UCSD-AML1 (cell line): ENCODE measurements at regions not wholly inside any gene's neighbourhood (a gene's known extent, or its start where the extent isn't known, plus 50 kb on each side); places are given as distances from the start of the nearest gene placed in this dataset.

ENCODE experiments used
- DNase-seq: peaks from one replicate; lab custom pipeline; 2025; ENCODE audit not compliant: unreplicated experiment; lab: John Stamatoyannopoulos, UW

GRCh38 chr13:84912720-84913119, 886.5 kb downstream of the SLITRK6 start:
- DNase-seq: no peak

- no peak for DNase-seq
Measured at GRCh38 chr13:84910423-84910822, 888.8 kb downstream of the SLITRK6 start.

GRCh38 chr13:84903391-84903790, 895.8 kb downstream of the SLITRK6 start:
- no peak for DNase-seq

- no peak for DNase-seq
Measured at GRCh38 chr13:84902243-84902642, 897.0 kb downstream of the SLITRK6 start.

- DNase-seq: peak; percentile 7
Measured at GRCh38 chr13:84896128-84896527, 903.1 kb downstream of the SLITRK6 start.

- no peak for DNase-seq
Measured at GRCh38 chr13:84894749-84895148, 904.5 kb downstream of the SLITRK6 start.

- no peak for DNase-seq
Measured at GRCh38 chr13:84885868-84886267, 913.4 kb downstream of the SLITRK6 start.

GRCh38 chr13:84873951-84874350, 925.3 kb downstream of the SLITRK6 start:
- no peak for DNase-seq

GRCh38 chr13:84870190-84870589, 929.0 kb downstream of the SLITRK6 start:
- DNase-seq: peak; percentile 17

GRCh38 chr13:84867246-84867645, 932.0 kb downstream of the SLITRK6 start:
- DNase-seq: no peak

GRCh38 chr13:84865783-84866221, 933.4 kb downstream of the SLITRK6 start:
- DNase-seq: peak; percentile 2

GRCh38 chr13:84864341-84864740, 934.9 kb downstream of the SLITRK6 start:
- no peak for DNase-seq

- DNase-seq: no peak
Measured at GRCh38 chr13:84847107-84847506, 952.1 kb downstream of the SLITRK6 start.

- no peak for DNase-seq
Measured at GRCh38 chr13:84845907-84846619, 953.2 kb downstream of the SLITRK6 start.

GRCh38 chr13:84844473-84844872, 954.7 kb downstream of the SLITRK6 start:
- DNase-seq: no peak

- no peak for DNase-seq
Measured at GRCh38 chr13:84843368-84843767, 955.9 kb downstream of the SLITRK6 start.

GRCh38 chr13:84834201-84834600, 951.9 kb upstream of the SLITRK1 start:
- no peak for DNase-seq

- DNase-seq: no peak
Measured at GRCh38 chr13:84831666-84832657, 949.7 kb upstream of the SLITRK1 start.

GRCh38 chr13:84823528-84823927, 941.3 kb upstream of the SLITRK1 start:
- DNase-seq: no peak

GRCh38 chr13:84821261-84821660, 939.0 kb upstream of the SLITRK1 start:
- DNase-seq: no peak

- DNase-seq: no peak
Measured at GRCh38 chr13:84816567-84817105, 934.4 kb upstream of the SLITRK1 start.

GRCh38 chr13:84812789-84813188, 930.5 kb upstream of the SLITRK1 start:
- DNase-seq: no peak
